ENCODE measurements at regions not wholly inside any gene's neighbourhood (a gene's known extent, or its start where the extent isn't known, plus 50 kb on each side); places are given as distances from the start of the nearest gene placed in this dataset.

GRCh38 chr5:88984040-88984439 lies 101.1 kb upstream of the MEF2C start:
- no peak for DNase-seq

- DNase-seq = no peak
These were observed 96.7 kb upstream of the MEF2C start for GRCh38 chr5:88979726-88980125.

GRCh38 chr5:88979244-88979643 lies 96.3 kb upstream of the MEF2C start:
- DNase-seq = no peak

GRCh38 chr5:88976914-88977313 lies 93.9 kb upstream of the MEF2C start:
- DNase-seq = no peak

- no peak for DNase-seq
These were observed 84.9 kb upstream of the MEF2C start for GRCh38 chr5:88967633-88968585.

- no peak for DNase-seq
These were observed 81.8 kb upstream of the MEF2C start for GRCh38 chr5:88964831-88965230.

GRCh38 chr5:88957013-88957412 lies 74.0 kb upstream of the MEF2C start:
- no peak for DNase-seq

GRCh38 chr5:88956416-88956815 lies 73.4 kb upstream of the MEF2C start:
- DNase-seq = no peak

- no peak for DNase-seq
These were observed 72.4 kb upstream of the MEF2C start for GRCh38 chr5:88955403-88955802.

GRCh38 chr5:88954511-88954910 lies 71.5 kb upstream of the MEF2C start:
- DNase-seq = no peak

GRCh38 chr5:88952996-88953643 lies 70.1 kb upstream of the MEF2C start:
- no peak for DNase-seq

- no peak for DNase-seq
These were observed 69.4 kb upstream of the MEF2C start for GRCh38 chr5:88952344-88952743.

GRCh38 chr5:88951457-88951856 lies 68.5 kb upstream of the MEF2C start:
- no peak for DNase-seq

- no peak for DNase-seq
These were observed 66.0 kb upstream of the MEF2C start for GRCh38 chr5:88948746-88949600.

- DNase-seq = no peak
These were observed 62.0 kb upstream of the MEF2C start for GRCh38 chr5:88944751-88945531.

- DNase-seq = no peak
These were observed 58.6 kb upstream of the MEF2C start for GRCh38 chr5:88941581-88941980.

GRCh38 chr5:88940713-88941112 lies 57.7 kb upstream of the MEF2C start:
- no peak for DNase-seq

- DNase-seq = no peak
These were observed 56.3 kb upstream of the MEF2C start for GRCh38 chr5:88939300-88939699.

- no peak for DNase-seq
These were observed 55.5 kb upstream of the MEF2C start for GRCh38 chr5:88938488-88938887.

- no peak for DNase-seq
These were observed 54.4 kb upstream of the MEF2C start for GRCh38 chr5:88937406-88937805.

- DNase-seq = no peak
These were observed 51.5 kb upstream of the MEF2C start for GRCh38 chr5:88934439-88934838.

Data from activated naive CD4-positive, alpha-beta T cell (primary cell).